GM18508 (cell line): ENCODE measurements at regions not wholly inside any gene's neighbourhood (a gene's known extent, or its start where the extent isn't known, plus 50 kb on each side); places are given as distances from the start of the nearest gene placed in this dataset.

ENCODE experiments used
- ATAC-seq: cut with Tn5 transposase; IDR thresholded peaks from one replicate; pipeline ENCODE4 v1.9.1; 2021; ENCODE audit warnings: moderate number of reproducible peaks; ENCODE audit not compliant: insufficient read depth, unreplicated experiment

DNA sequence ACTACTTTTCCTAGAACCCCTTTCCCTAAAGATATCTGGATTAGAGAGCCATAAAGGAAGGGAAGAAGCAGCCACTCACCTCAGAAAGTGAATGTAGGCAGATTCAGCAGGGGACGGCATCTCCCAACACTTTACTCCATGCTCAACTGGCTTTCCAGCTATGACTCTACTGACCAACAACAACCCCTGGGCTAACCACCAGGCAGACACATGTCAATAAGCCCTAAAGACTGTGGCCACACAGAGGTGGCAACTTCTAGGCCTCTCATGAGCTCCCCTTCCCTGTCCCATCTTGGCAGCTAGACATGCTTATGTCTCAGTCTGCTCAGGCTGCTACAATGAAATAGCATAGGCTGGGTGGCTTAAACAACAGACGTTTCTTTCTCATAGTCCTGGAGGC lies 214.0 kb upstream of the ZP4 start:
- no peak for ATAC-seq

GRCh38 chr1:238101923-238102322 lies 211.2 kb upstream of the ZP4 start:
- ATAC-seq = no peak

- no peak for ATAC-seq
Measured at GRCh38 chr1:238099871-238100270, 209.1 kb upstream of the ZP4 start.

DNA sequence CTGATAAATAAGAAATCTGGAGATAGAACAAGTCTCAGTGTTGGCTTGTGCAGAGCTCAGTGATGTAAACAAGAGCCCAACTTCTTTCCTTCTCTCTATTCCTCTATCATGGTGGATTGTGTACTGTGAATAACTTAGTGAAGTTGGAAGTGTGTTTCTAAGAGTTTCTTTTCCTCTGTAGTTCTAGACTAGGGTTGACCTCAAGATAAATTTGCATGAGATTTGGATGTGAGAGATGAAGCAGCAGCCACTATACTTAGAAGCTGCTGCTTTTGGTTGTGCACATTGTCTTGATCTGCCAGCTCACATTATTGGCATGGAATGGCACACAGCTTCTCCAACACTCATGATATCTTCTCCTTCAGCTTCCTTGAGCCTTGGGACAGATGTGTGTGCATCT lies 198.9 kb upstream of the ZP4 start:
- no peak for ATAC-seq

GRCh38 chr1:238088560-238089290 lies 198.0 kb upstream of the ZP4 start:
- ATAC-seq = no peak

DNA sequence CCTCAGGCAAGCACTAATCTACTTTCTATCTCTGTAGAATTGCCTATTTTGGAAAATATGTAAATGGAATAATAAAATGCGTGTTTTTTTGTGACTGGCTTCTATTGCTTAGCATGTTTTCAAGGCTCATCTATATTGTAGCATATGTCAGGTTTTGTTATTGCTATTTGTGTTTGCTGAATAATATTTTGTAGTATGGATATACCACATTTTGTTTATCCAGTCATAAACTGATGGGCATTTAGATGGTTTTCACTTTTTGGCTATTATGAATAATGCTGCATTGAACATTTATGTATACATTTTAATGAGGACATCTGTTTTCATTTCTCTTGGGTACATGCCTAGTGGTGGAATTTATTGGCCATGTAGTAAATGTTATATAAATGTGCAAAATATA lies 183.3 kb upstream of the ZP4 start:
- no peak for ATAC-seq

DNA sequence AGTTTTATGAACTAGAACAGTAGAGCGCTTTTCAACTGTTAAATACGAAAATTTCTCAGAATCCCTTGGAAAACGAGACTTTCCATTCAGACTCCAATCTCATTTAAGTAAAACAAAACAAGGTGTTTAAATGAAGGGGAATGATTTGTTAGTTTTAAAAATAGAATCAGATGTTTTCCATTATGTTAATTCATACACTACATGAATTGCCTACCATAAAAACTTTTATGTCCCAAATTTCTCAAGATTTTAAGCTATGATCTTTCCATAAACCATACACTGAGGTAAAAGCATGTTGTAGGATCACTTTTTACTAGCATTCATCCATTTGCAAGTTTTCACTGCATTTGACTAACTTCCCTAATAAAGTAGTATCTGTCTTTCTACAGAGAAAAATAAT lies 180.3 kb upstream of the ZP4 start:
- ATAC-seq = no peak

GRCh38 chr1:238063454-238063853 lies 172.7 kb upstream of the ZP4 start:
- ATAC-seq = no peak

DNA sequence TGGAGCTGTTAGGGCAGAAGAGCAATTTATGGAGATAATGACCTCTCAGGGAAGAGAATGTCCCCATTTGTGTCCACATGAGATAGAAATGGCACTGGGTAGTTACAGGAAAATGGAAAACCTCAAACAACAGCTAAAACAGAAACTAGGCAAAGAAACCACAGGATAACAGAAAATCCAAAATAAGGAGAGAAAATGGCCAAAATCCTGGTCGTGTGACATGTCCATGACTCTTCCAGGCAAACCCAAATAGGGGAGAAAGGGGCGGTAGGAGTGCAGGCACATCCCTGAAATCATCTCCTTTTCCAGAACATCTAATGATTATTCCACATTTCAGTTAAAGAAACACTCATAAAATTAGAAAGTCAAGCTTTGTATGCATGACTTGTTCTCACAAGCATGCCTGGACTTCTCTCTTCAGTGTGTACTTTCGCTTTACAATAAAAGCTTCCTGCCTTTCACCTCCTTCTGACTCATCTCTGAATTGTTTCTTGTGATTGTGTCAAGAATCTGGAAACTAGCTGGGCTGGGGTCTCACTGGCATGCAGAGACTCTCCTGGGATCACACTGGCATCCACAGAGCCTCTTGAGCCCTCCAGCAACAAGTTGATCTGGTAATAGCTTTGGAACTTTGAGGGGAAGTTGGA lies 171.4 kb upstream of the ZP4 start:
- ATAC-seq = no peak

- ATAC-seq = peak; percentile 46
Measured at GRCh38 chr1:238060061-238060460, 169.3 kb upstream of the ZP4 start.

GRCh38 chr1:238052496-238053266 lies 162.0 kb upstream of the ZP4 start:
- no peak for ATAC-seq

DNA sequence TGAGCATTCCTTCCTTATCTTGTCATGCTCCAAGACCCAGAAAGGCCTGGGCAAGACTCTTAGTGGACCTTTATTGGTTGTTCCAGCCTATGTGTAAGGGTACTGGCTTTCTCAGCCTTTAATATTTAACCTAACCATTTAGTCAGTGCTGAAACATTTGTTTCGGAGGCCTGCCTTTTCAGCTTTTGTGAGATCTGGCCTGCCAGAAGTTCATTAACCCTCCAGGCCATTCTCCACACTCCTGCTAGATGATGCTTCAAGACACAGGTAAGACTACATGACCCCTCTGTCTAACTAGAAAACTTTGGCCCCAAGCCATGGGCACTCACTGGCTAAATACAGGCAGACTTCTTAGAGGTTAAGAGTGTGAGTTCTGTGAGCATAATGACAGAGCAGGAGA lies 138.4 kb upstream of the ZP4 start:
- no peak for ATAC-seq

GRCh38 chr1:238027366-238027765 lies 136.6 kb upstream of the ZP4 start:
- ATAC-seq = no peak

DNA sequence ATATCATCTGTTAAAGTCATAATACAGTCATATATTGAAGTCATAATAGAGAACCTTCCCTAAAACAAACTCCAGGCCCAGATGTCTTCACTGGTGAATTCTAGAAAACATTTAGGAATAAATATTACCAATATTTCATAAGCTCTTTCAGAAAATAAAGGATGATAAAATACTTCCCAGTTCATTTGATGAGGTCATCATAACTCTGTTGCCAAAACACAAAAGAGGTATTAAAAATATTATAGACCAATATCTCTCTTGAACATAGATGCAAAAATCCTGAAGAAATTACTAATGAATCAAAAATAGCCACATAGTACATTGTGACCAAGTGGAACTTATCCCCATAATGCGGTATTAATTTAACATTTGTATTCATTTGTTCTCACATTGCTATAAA lies 132.4 kb upstream of the ZP4 start:
- ATAC-seq = no peak

GRCh38 chr1:238018214-238018613 lies 127.5 kb upstream of the ZP4 start:
- ATAC-seq = no peak

DNA sequence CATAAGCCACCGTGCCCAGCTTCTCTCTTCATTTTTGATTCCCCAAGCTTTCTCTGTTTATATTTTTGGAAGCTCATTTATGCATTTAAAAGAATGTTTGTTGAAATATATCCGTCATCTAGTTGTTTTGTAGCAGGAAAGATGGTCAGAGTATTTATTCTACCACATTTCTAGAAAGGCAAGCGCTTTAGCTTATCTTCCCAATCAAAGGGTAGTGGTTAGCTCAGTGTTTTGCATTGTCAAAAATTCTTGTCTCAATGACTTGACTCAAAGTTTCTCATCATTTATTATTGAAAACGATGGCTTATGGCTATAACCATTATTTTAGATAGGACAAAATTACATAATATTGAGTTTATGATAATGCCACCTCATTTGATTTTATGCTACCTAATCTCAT lies 116.1 kb upstream of the ZP4 start:
- no peak for ATAC-seq

DNA sequence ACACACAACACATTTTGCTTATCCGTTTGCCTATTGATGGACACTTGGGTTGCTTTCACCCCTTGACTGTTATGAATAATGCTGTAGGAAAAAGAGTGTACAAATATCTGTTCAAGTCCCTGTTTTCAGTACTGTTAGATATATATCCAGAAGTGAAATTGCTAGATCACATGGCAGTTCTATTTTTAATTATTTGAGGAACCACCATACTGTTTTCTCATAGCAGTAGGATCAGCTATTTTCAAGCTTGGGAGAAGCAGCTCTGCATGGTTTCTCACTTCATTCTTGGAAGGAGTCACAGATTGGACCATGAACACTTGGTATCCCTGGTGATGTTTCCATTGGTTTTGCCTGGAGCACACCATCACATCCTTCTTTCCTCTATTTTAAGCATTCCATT lies 114.4 kb upstream of the ZP4 start:
- ATAC-seq = no peak

GRCh38 chr1:238001818-238002217 lies 111.1 kb upstream of the ZP4 start:
- no peak for ATAC-seq

DNA sequence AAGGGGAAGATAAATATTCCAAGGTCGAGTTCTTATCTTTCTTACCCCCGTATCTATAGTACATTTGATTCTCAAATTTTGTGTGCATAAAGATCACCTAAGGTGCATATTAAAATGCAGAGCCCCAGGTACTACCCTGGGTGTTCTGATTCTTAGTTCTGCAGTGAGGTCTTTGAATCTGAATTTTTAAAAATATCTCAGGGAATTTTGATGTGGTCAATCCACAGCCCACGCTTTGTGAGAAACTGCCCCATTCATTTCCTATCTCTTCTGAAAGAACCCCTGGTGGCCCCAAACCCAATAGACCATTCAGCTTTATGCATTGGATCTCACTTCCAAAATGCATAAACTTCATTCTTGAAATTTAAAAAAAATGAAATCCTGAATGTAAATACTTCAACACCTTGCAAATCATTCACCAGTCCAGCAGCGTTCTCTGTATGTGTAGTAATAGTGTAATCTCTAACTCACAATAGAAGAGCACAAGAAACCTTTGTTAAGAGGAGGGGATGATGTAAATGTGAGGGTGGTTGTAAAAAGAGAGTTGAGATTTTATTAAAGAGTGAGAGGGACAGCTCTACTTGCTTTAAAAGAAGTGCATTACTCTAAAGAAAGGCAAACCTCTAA lies 108.8 kb upstream of the ZP4 start:
- ATAC-seq = no peak

GRCh38 chr1:237998581-237998980 lies 107.9 kb upstream of the ZP4 start:
- ATAC-seq = no peak

GRCh38 chr1:237983496-237983895 lies 92.8 kb upstream of the ZP4 start:
- no peak for ATAC-seq
